Gastrocnemius medialis (tissue), 4 donors: ENCODE measurements at regions not wholly inside any gene's neighbourhood (a gene's known extent, or its start where the extent isn't known, plus 50 kb on each side); places are given as distances from the start of the nearest gene placed in this dataset.

ENCODE experiments used
- POLR2A ChIP-seq, 2 donors: fragments of 450-650 bp; IDR thresholded peaks; one replicate each; pipeline ENCODE4 v1.6.1; 2017; ENCODE audit warnings: antibody characterized with exemption in 2 of 2, mild to moderate bottlenecking in 2 of 2, moderate library complexity in 2 of 2
- TF ChIP-seq, protein P1 (sequence below), 5 experiments: fragments of 450-650 bp in 3 of 5; fragments of 200-600 bp in 2 of 5; sonication (generic) in 2 of 5; IDR thresholded peaks in 4 of 5; conservative IDR thresholded peaks in 1 of 5; 1 replicate in 4 of 5; 2 replicates in 1 of 5; pipeline ENCODE4 v1.5.1; 2016 to 2019; ENCODE audit warnings: antibody characterized with exemption in 5 of 5, mild to moderate bottlenecking in 3 of 5, moderate library complexity in 3 of 5

- TF ChIP-seq, protein P1, sequence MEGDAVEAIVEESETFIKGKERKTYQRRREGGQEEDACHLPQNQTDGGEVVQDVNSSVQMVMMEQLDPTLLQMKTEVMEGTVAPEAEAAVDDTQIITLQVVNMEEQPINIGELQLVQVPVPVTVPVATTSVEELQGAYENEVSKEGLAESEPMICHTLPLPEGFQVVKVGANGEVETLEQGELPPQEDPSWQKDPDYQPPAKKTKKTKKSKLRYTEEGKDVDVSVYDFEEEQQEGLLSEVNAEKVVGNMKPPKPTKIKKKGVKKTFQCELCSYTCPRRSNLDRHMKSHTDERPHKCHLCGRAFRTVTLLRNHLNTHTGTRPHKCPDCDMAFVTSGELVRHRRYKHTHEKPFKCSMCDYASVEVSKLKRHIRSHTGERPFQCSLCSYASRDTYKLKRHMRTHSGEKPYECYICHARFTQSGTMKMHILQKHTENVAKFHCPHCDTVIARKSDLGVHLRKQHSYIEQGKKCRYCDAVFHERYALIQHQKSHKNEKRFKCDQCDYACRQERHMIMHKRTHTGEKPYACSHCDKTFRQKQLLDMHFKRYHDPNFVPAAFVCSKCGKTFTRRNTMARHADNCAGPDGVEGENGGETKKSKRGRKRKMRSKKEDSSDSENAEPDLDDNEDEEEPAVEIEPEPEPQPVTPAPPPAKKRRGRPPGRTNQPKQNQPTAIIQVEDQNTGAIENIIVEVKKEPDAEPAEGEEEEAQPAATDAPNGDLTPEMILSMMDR (IDR thresholded peaks at IDR 0.05 in 4 of 5, conservative IDR thresholded peaks at IDR 0.05 in 1 of 5), result no peak
- no peak for TF ChIP-seq POLR2A (IDR thresholded peaks at IDR 0.05)
These were observed 233.1 kb upstream of the PFKP start for GRCh38 chr10:2834214-2834613.
